ENCODE measurements at regions not wholly inside any gene's neighbourhood (a gene's known extent, or its start where the extent isn't known, plus 50 kb on each side); places are given as distances from the start of the nearest gene placed in this dataset.
"Not testable (repeated sequence)": the region's sequence is repeated elsewhere in the genome, so short reads cannot be mapped to it uniquely, and the experiment has no call there.

- no peak for DNase-seq
Measured at GRCh38 chr3:72086743-72087087, 301.8 kb upstream of the PROK2 start.

- no peak for DNase-seq
Measured at GRCh38 chr3:72086042-72086742, 301.2 kb upstream of the PROK2 start.

- peak; percentile 17 for DNase-seq
Measured at GRCh38 chr3:72085036-72085435, 300.1 kb upstream of the PROK2 start.

- DNase-seq, result no peak
Measured at GRCh38 chr3:72082776-72083462, 298.0 kb upstream of the PROK2 start.

- no peak for DNase-seq
Measured at GRCh38 chr3:72082186-72082715, 297.3 kb upstream of the PROK2 start.

- DNase-seq, result no peak
Measured at GRCh38 chr3:72081471-72082185, 296.7 kb upstream of the PROK2 start.

- DNase-seq, result no peak
Measured at GRCh38 chr3:72080800-72081199, 295.9 kb upstream of the PROK2 start.

GRCh38 chr3:72080095-72080494 is 295.1 kb upstream of the PROK2 start:
- DNase-seq, result no peak

GRCh38 chr3:72079369-72079872 is 294.5 kb upstream of the PROK2 start:
- no peak for DNase-seq

- no peak for DNase-seq
Measured at GRCh38 chr3:72078676-72079368, 293.9 kb upstream of the PROK2 start.

- no peak for DNase-seq
Measured at GRCh38 chr3:72077473-72078259, 292.7 kb upstream of the PROK2 start.

- DNase-seq, result not testable (repeated sequence)
Measured at GRCh38 chr3:72075848-72076247, 290.9 kb upstream of the PROK2 start.

GRCh38 chr3:72071624-72072023 is 286.7 kb upstream of the PROK2 start:
- no peak for DNase-seq

- DNase-seq, result no peak
Measured at GRCh38 chr3:72070005-72070404, 285.1 kb upstream of the PROK2 start.

- no peak for DNase-seq
Measured at GRCh38 chr3:72069543-72069942, 284.6 kb upstream of the PROK2 start.

- no peak for DNase-seq
Measured at GRCh38 chr3:72068621-72069020, 283.7 kb upstream of the PROK2 start.

GRCh38 chr3:72067721-72068120 is 282.8 kb upstream of the PROK2 start:
- DNase-seq, result no peak

- no peak for DNase-seq
Measured at GRCh38 chr3:72065872-72066641, 281.1 kb upstream of the PROK2 start.

- no peak for DNase-seq
Measured at GRCh38 chr3:72065236-72065635, 280.3 kb upstream of the PROK2 start.

- not testable (repeated sequence) for DNase-seq
Measured at GRCh38 chr3:72064727-72065126, 279.8 kb upstream of the PROK2 start.

GRCh38 chr3:72062017-72062416 is 277.1 kb upstream of the PROK2 start:
- no peak for DNase-seq
